Hepatocyte (in vitro differentiated cells): ENCODE measurements at regions not wholly inside any gene's neighbourhood (a gene's known extent, or its start where the extent isn't known, plus 50 kb on each side); places are given as distances from the start of the nearest gene placed in this dataset.

Experiments used
- DNase-seq: peaks from one replicate; pipeline ENCODE4 v3.0.0-alpha.2; 2016; ENCODE audit warnings: low spot score
- H2AFZ ChIP-seq: fragments of 200-600 bp; sonication (generic); 2 replicates; pipeline ENCODE4 v1.6.0; 2016; ENCODE audit warnings: antibody characterized with exemption, mild to moderate bottlenecking
- H3K27ac ChIP-seq: fragments of 200-600 bp; sonication (generic); 2 replicates; pipeline ENCODE4 v1.5.1; 2016; ENCODE audit warnings: mild to moderate bottlenecking
- H3K27me3 ChIP-seq: fragments of 200-600 bp; sonication (generic); 2 replicates; pipeline ENCODE4 v1.6.1; 2016
- H3K36me3 ChIP-seq: fragments of 200-600 bp; sonication (generic); replicated peaks from 2 replicates; pipeline ENCODE4 v1.5.1; 2016; ENCODE audit warnings: low read depth; ENCODE audit not compliant: insufficient read depth
- H3K4me1 ChIP-seq: fragments of 200-600 bp; sonication (generic); 2 replicates; pipeline ENCODE4 v1.5.1; 2016; ENCODE audit warnings: mild to moderate bottlenecking, moderate library complexity; ENCODE audit not compliant: insufficient read depth
- H3K4me2 ChIP-seq: fragments of 200-600 bp; sonication (generic); 2 replicates; pipeline ENCODE4 v1.6.0; 2016
- H3K4me3 ChIP-seq: fragments of 200-600 bp; sonication (generic); 2 replicates; pipeline ENCODE4 v1.5.1; 2016; ENCODE audit warnings: mild to moderate bottlenecking
- H3K79me2 ChIP-seq: fragments of 200-600 bp; sonication (generic); 2 replicates; pipeline ENCODE4 v1.6.0; 2017; ENCODE audit warnings: mild to moderate bottlenecking
- H3K9me2 ChIP-seq: fragments of 200-600 bp; sonication (generic); replicated peaks from 2 replicates; pipeline ENCODE4 v1.6.0; 2017; ENCODE audit warnings: mild to moderate bottlenecking; ENCODE audit not compliant: insufficient read depth
- H3K9me3 ChIP-seq: fragments of 200-600 bp; sonication (generic); 2 replicates; pipeline ENCODE4 v1.5.1; 2016; ENCODE audit warnings: low read depth, mild to moderate bottlenecking
- H4K20me1 ChIP-seq: fragments of 200-600 bp; sonication (generic); 2 replicates; pipeline ENCODE4 v1.6.0; 2016; ENCODE audit warnings: mild to moderate bottlenecking; ENCODE audit not compliant: insufficient read depth, poor library complexity, severe bottlenecking
- CTCF ChIP-seq: fragments of 200-600 bp; sonication (generic); IDR thresholded peaks from 2 replicates; pipeline ENCODE4 v1.5.1; 2016; ENCODE audit warnings: antibody characterized with exemption, mild to moderate bottlenecking; ENCODE audit not compliant: poor library complexity
- EZH2 ChIP-seq: fragments of 200-600 bp; sonication (generic); IDR thresholded peaks from 2 replicates; pipeline ENCODE4 v1.6.1; 2016; ENCODE audit warnings: antibody characterized with exemption, mild to moderate bottlenecking, borderline replicate concordance
- EZH2phosphoT487 ChIP-seq: fragments of 200-600 bp; sonication (generic); IDR thresholded peaks from one replicate; pipeline ENCODE4 v1.6.1; 2018; ENCODE audit warnings: antibody characterized with exemption, mild to moderate bottlenecking, low read depth, moderate library complexity; ENCODE audit not compliant: unreplicated experiment, severe bottlenecking
- WGBS: methylation state at CpG from one replicate; pipeline ENCODE4 v1.1.6; 2016; ENCODE audit warnings: low lambda C conversion rate; ENCODE audit errors: missing lambda C conversion rate; 5-methylcytosine and 5-hydroxymethylcytosine counted together

GRCh38 chr15:53862386-53862785 lies 102.9 kb upstream of the WDR72 start:
- H3K27ac ChIP-seq: peak overlapping the region; percentile 88

DNA sequence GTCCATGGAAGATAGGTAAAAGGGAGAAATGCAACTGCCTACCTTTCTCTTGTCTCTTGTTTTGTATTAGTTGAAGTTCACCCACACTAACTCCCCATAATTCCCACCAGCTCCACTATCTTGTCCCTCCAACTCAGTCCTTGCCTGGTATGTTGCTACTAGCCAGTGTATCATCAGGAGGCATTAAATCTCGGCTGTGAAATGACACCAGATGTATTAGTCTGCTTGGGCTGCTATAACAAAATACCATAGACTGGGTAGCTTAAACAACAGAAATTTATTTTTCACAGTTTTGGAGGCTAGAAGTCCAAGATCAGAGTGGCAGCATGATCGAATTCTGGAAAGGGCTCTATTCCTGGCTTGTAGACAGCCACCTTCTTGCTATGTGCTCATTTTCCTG lies 102.3 kb upstream of the WDR72 start:
- H4K20me1 ChIP-seq: no peaks in the 10 kb centered on the region
- H2AFZ ChIP-seq: no peak overlapping the region
- TF ChIP-seq CTCF (no peak), EZH2 (no peak), EZH2phosphoT487 (no peak)
- WGBS: 60% methylated on average over 2 of the region's 2 CpGs
- H3K4me1 ChIP-seq: peaks cover 18% of the 10 kb centered on the region
- peaks cover 4% of the 10 kb centered on the region for H3K9me3 ChIP-seq
- peak overlapping the region; percentile 61 for H3K4me2 ChIP-seq
- no peak for DNase-seq
- no peaks in the 10 kb centered on the region for H3K9me2 ChIP-seq
- no peak overlapping the region for H3K4me3 ChIP-seq
- H3K79me2 ChIP-seq: peaks cover 17% of the 10 kb centered on the region
- H3K27me3 ChIP-seq: no peaks in the 10 kb centered on the region
- H3K36me3 ChIP-seq: no peaks in the 10 kb centered on the region
- peak overlapping the region; percentile 88 for H3K27ac ChIP-seq

More at GRCh38 chr15:53862386-53862785, 102.9 kb upstream of the WDR72 start:
- no peaks in the 10 kb centered on the region for H3K9me2 ChIP-seq
- H4K20me1 ChIP-seq: no peaks in the 10 kb centered on the region
- no peaks in the 10 kb centered on the region for H3K27me3 ChIP-seq
- H3K4me3 ChIP-seq: no peak overlapping the region
- no peak overlapping the region for H2AFZ ChIP-seq
- peaks cover 18% of the 10 kb centered on the region for H3K4me1 ChIP-seq
- no peaks in the 10 kb centered on the region for H3K36me3 ChIP-seq
- TF ChIP-seq EZH2 (no peak), CTCF (no peak), EZH2phosphoT487 (no peak)
- 32% methylated on average over 3 of the region's 3 CpGs for WGBS
- H3K9me3 ChIP-seq: peaks cover 4% of the 10 kb centered on the region
- H3K4me2 ChIP-seq: peak overlapping the region; percentile 61
- DNase-seq: peak; percentile 14
- peaks cover 11% of the 10 kb centered on the region for H3K79me2 ChIP-seq

DNA sequence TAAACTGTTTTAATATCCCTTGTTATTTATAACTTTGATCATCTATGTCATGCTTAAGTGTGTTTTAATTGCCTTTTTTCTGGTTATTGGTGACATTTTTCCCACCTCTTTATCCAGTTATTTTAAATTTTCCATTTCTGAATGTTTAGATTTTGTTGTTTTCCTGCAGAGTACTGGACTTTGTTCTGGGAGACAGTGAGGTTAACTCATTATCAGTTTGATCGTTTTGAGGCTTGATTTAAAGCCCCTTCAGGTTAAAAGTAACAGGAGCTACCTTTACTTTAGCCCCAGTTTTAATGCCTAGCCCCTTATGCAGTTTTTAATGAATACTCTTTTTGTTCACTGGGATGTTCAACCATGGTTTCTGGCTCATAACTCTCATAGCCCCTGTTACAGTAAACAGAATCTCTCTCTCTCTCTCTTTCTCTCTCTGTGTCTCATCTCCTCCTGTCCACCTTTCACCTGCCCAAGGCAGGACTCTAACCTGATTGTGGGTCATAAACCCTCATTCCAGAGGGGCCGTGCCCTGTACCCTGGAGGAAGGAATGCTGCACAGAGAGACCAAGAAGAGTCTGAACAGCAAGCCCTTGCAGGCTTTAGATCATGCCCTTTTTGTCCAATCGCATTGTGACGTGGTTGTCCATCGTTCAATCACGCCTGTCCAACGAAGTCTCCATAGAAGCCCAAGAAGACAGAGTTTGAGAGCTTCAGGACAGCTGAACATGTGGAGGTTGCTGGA lies 91.8 kb upstream of the WDR72 start:
- no peaks in the 10 kb centered on the region for H3K36me3 ChIP-seq
- peak overlapping the region; percentile 9 for H3K4me2 ChIP-seq
- DNase-seq: no peak
- H3K9me3 ChIP-seq: no peaks in the 10 kb centered on the region
- TF ChIP-seq EZH2phosphoT487 (no peak), CTCF (no peak), EZH2 (no peak)
- H3K9me2 ChIP-seq: no peaks in the 10 kb centered on the region
- H3K27ac ChIP-seq: peak overlapping the region; percentile 72
- H3K4me1 ChIP-seq: no peaks in the 10 kb centered on the region
- H3K27me3 ChIP-seq: no peaks in the 10 kb centered on the region
- no peak overlapping the region for H2AFZ ChIP-seq
- no peak overlapping the region for H3K4me3 ChIP-seq
- H3K79me2 ChIP-seq: peaks cover 30% of the 10 kb centered on the region
- no peaks in the 10 kb centered on the region for H4K20me1 ChIP-seq
- WGBS: 69% methylated on average over 7 of the region's 7 CpGs
